HEK293T (cell line): ENCODE measurements at regions not wholly inside any gene's neighbourhood (a gene's known extent, or its start where the extent isn't known, plus 50 kb on each side); places are given as distances from the start of the nearest gene placed in this dataset.

Source experiments
- ARNT ChIP-seq: fragments of 450-650 bp; IDR thresholded peaks from 2 replicates; pipeline ENCODE4 v1.6.1; 2017; ENCODE audit warnings: mild to moderate bottlenecking
- BHLHE40 ChIP-seq: fragments of 450-650 bp; IDR thresholded peaks from 2 replicates; pipeline ENCODE4 v1.6.1; 2016; ENCODE audit warnings: mild to moderate bottlenecking, moderate library complexity, borderline replicate concordance
- ELF4 ChIP-seq: fragments of 450-650 bp; IDR thresholded peaks from 2 replicates; pipeline ENCODE4 v1.6.1; 2017; ENCODE audit warnings: antibody characterized with exemption
- FOXA1 ChIP-seq: fragments of 450-650 bp; IDR thresholded peaks from 2 replicates; pipeline ENCODE4 v1.6.1; 2016; ENCODE audit warnings: mild to moderate bottlenecking
- FOXM1 ChIP-seq: fragments of 450-650 bp; IDR thresholded peaks from 2 replicates; pipeline ENCODE4 v1.6.1; 2017; ENCODE audit warnings: mild to moderate bottlenecking, borderline replicate concordance
- L3MBTL2 ChIP-seq: fragments of 450-650 bp; conservative IDR thresholded peaks from 2 replicates; pipeline ENCODE4 v1.6.1; 2016; ENCODE audit warnings: mild to moderate bottlenecking
- LEF1 ChIP-seq: fragments of 450-650 bp; IDR thresholded peaks from 2 replicates; pipeline ENCODE4 v1.6.1; 2017; ENCODE audit warnings: mild to moderate bottlenecking, borderline replicate concordance
- PKNOX1 ChIP-seq: fragments of 450-650 bp; IDR thresholded peaks from 2 replicates; pipeline ENCODE4 v1.6.1; 2016
- SP1 ChIP-seq: fragments of 450-650 bp; IDR thresholded peaks from 2 replicates; pipeline ENCODE4 v1.6.1; 2017
- SUZ12 ChIP-seq: fragments of 450-650 bp; IDR thresholded peaks from 2 replicates; pipeline ENCODE4 v1.6.1; 2016; ENCODE audit warnings: mild to moderate bottlenecking
- TARDBP ChIP-seq: fragments of 450-650 bp; IDR thresholded peaks from 2 replicates; pipeline ENCODE4 v1.6.1; 2016

GRCh38 chr4:181822005-181822375 is 421.2 kb upstream of the TENM3 start:
- TF ChIP-seq FOXM1 = no peak
- TF ChIP-seq ELF4 = no peak
- TF ChIP-seq SUZ12 = no peak
- no peak for TF ChIP-seq SP1
- no peak for TF ChIP-seq BHLHE40
- no peak for TF ChIP-seq TARDBP
- no peak for TF ChIP-seq LEF1
- TF ChIP-seq FOXA1 = no peak
- TF ChIP-seq ARNT = no peak
- no peak for TF ChIP-seq L3MBTL2
- TF ChIP-seq PKNOX1 = no peak
